ENCODE measurements at regions not wholly inside any gene's neighbourhood (a gene's known extent, or its start where the extent isn't known, plus 50 kb on each side); places are given as distances from the start of the nearest gene placed in this dataset.

DNA sequence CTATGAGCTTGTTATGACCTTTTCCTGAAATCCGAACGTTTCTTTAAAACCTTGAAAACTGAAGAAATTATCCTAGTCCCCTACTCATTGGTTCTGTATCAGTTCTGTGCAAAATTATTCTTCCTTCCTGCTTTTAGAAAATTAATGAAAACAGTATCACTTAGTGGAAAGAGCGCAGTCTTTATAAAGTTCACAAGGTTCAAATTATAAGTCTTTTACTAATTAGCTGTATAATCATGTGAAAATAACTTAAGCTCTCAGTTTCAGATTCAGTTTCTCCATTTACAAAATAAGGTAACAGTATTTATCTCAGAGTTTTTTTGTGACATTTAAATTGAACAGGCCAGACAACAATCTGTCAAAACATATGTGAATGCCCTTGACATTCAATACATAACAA, 306.1 kb downstream of the ADAMTS20 start:
- TF ChIP-seq, protein P1, sequence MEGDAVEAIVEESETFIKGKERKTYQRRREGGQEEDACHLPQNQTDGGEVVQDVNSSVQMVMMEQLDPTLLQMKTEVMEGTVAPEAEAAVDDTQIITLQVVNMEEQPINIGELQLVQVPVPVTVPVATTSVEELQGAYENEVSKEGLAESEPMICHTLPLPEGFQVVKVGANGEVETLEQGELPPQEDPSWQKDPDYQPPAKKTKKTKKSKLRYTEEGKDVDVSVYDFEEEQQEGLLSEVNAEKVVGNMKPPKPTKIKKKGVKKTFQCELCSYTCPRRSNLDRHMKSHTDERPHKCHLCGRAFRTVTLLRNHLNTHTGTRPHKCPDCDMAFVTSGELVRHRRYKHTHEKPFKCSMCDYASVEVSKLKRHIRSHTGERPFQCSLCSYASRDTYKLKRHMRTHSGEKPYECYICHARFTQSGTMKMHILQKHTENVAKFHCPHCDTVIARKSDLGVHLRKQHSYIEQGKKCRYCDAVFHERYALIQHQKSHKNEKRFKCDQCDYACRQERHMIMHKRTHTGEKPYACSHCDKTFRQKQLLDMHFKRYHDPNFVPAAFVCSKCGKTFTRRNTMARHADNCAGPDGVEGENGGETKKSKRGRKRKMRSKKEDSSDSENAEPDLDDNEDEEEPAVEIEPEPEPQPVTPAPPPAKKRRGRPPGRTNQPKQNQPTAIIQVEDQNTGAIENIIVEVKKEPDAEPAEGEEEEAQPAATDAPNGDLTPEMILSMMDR (IDR thresholded peaks at IDR 0.05; ENCODE audit: low read depth, low read length): no peak

DNA sequence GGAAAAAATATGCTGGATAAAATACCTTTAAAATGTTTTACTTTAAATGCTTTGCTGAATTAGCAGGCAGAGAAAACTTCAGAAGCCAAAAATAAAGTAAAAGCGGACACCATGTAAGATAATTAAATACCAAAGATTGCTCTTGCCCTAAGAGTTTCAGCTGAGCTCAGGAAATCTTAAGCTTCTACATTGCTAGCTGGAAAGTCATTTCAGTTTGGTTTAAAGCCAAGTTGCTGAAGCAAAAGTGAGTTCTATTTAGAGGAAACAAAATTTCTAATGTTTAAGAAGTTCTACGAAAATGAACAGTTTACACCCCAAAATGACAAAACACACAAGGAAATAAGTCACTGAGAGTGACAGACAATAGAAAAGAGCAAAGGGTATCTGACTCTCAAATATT, 310.0 kb downstream of the ADAMTS20 start:
- no peaks in the 10 kb centered on the region for H3K27me3 ChIP-seq
- H3K36me3 ChIP-seq: no peaks in the 10 kb centered on the region
- H3K4me1 ChIP-seq: no peaks in the 10 kb centered on the region
- TF ChIP-seq, protein P1 (IDR thresholded peaks at IDR 0.05; ENCODE audit: low read depth, low read length): no peak
- H3K4me3 ChIP-seq (ENCODE audit: low read depth, low read length): no peak overlapping the region
- no peak for DNase-seq
- H3K9me3 ChIP-seq: no peaks in the 10 kb centered on the region

More for the DNA sequence above, 306.1 kb downstream of the ADAMTS20 start:
- H3K4me3 ChIP-seq (ENCODE audit: low read depth, low read length): no peak overlapping the region
- no peaks in the 10 kb centered on the region for H3K9me3 ChIP-seq
- H3K27me3 ChIP-seq: no peaks in the 10 kb centered on the region
- no peaks in the 10 kb centered on the region for H3K36me3 ChIP-seq
- H3K4me1 ChIP-seq: no peaks in the 10 kb centered on the region
- DNase-seq: no peak

DNA sequence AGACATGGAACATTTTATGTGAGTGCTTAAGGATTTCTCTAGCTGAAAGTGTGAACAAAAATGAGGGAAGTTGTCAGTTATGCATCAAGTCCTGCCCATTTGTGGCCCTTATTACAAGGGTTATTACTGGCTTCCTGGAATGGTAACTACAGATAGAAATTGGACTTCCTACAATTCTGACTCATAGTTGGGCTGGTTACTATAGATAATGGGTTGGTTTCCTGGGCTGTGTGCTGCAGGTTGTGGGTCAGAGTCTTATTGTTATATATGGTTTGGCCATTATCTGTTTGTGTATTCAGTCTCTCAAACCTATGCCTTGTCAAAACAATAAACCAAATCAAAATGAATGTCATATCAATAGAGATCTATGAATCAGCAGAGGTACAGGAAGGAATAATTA, 313.7 kb downstream of the ADAMTS20 start:
- no peaks in the 10 kb centered on the region for H3K9me3 ChIP-seq
- no peaks in the 10 kb centered on the region for H3K36me3 ChIP-seq
- no peaks in the 10 kb centered on the region for H3K4me1 ChIP-seq
- no peaks in the 10 kb centered on the region for H3K27me3 ChIP-seq
- DNase-seq: no peak
- TF ChIP-seq, protein P1 (IDR thresholded peaks at IDR 0.05; ENCODE audit: low read depth, low read length): no peak
- no peak overlapping the region for H3K4me3 ChIP-seq (ENCODE audit: low read depth, low read length)

DNA sequence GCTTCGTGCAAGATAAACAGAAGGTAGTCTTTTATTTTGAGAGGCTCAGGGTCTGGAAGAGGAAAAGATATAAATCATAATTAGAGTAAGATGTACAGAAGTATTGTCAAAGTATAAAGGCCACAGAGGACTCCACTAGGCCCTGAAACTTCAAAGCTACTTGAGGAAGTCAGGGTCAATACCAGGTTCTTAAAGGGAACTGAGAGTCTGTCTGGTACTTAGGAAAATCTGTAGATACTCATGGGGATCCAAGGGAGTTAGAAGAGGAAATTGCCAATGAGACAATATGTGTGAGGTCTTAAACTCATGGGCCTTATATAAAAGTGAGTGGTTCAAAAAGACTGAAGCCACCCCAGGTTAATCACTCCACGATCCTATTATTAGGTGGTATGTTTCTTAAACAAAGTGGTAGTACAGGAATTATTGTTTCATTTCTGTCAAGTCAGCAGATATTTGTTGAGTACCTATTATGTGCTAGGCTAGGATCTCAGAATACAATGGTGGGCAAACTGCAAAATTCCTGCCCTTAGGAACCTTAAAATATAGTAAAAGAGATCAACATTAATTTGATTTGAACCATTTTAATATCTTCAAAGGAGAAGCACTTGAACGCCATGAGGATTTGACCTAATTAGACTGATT, 314.6 kb downstream of the ADAMTS20 start:
- Histone ChIP-seq H3K36me3 (no peaks in the 10 kb centered on the region), H3K4me3 (ENCODE audit: low read depth, low read length) (no peak overlapping the region), H3K4me1 (no peaks in the 10 kb centered on the region), H3K27me3 (no peaks in the 10 kb centered on the region), H3K9me3 (no peaks in the 10 kb centered on the region)
- no peak for DNase-seq
- TF ChIP-seq, protein P1 (IDR thresholded peaks at IDR 0.05; ENCODE audit: low read depth, low read length): no peak

DNA sequence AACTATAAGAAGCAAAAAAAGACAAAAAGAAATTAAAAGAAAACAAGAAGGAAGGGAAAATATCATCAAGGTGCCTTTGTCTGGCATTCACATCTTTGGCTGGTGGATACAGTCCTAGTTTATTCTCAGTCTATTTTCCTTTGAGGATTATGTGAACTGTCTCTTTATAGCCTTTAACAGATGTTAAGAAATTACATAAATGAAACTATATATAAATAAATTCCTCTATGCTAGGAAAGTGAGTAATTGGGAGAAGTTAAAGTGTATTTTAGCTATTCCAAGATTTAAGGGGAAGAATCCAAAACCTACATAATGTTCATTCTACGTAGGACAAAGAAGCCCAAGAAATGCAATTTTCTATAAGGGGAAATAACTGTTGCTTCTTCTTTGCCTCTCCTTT, 316.3 kb downstream of the ADAMTS20 start:
- H3K4me1 ChIP-seq: no peaks in the 10 kb centered on the region
- no peak overlapping the region for H3K4me3 ChIP-seq (ENCODE audit: low read depth, low read length)
- H3K36me3 ChIP-seq: no peaks in the 10 kb centered on the region
- H3K27me3 ChIP-seq: no peaks in the 10 kb centered on the region
- no peak for DNase-seq
- TF ChIP-seq, protein P1 (IDR thresholded peaks at IDR 0.05; ENCODE audit: low read depth, low read length): no peak
- H3K9me3 ChIP-seq: no peaks in the 10 kb centered on the region

DNA sequence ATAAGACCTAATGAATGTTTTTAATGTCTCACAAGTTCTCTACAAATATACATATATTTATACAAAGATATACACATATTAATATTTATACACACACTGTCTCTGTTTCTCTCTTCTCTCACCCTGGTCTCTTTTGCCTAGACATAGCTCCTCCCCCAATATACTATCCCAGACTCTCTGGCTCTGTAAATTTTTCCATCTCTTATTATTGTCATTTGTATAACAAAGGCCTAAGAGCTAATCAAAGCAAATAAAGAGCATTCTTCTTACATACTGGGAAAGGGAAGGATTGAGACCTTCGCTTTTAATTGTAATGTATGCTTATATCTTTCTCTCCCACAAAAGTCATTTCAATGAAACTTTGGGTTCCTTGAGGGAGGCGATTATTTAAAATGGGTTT, 318.1 kb downstream of the ADAMTS20 start:
- TF ChIP-seq, protein P1 (IDR thresholded peaks at IDR 0.05; ENCODE audit: low read depth, low read length): no peak
- no peaks in the 10 kb centered on the region for H3K36me3 ChIP-seq
- no peak for DNase-seq
- no peak overlapping the region for H3K4me3 ChIP-seq (ENCODE audit: low read depth, low read length)
- H3K9me3 ChIP-seq: no peaks in the 10 kb centered on the region
- no peaks in the 10 kb centered on the region for H3K27me3 ChIP-seq
- no peaks in the 10 kb centered on the region for H3K4me1 ChIP-seq

Data from BE2C (cell line).